Mononuclear cell (primary cell): ENCODE measurements at regions not wholly inside any gene's neighbourhood (a gene's known extent, or its start where the extent isn't known, plus 50 kb on each side); places are given as distances from the start of the nearest gene placed in this dataset.

Experiments
- H3K27me3 ChIP-seq: 2 replicates; pipeline ENCODE4 v1.6.0; 2011; ENCODE audit warnings: low read length, control low read depth; ENCODE audit not compliant: insufficient read depth
- H3K4me1 ChIP-seq: 2 replicates; pipeline ENCODE4 v1.5.1; 2011; ENCODE audit warnings: mild to moderate bottlenecking, low read length, control low read depth; ENCODE audit not compliant: insufficient read depth
- H3K4me3 ChIP-seq: 2 replicates; pipeline ENCODE4 v1.5.1; 2011; ENCODE audit warnings: mild to moderate bottlenecking, low read length, moderate library complexity
- H3K9me3 ChIP-seq: 2 replicates; pipeline ENCODE4 v1.5.1; 2011; ENCODE audit warnings: low read depth, mild to moderate bottlenecking, control low read depth, low read length

DNA sequence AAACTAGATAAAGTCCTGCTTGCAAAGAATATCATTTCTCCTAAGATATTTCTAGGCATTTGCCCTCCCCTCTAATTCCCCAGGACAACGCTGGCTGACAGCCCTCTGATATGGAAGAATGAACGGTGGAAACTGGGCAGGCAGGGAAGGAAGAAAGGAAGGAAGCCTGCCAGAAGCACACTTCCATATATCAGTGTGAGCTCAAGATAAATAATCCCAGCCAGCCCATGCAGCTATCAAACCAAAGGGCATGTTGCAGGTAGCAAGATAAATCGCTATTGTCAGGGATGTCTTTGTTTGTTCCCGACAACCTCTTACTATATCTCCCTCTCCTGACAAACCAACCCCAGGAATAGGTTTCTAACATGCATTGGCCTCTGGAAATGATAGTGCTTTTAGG lies 412.8 kb downstream of the HNRNPD start:
- Histone ChIP-seq H3K4me1 (no peaks in the 10 kb centered on the region), H3K27me3 (no peaks in the 10 kb centered on the region), H3K4me3 (no peak overlapping the region), H3K9me3 (no peaks in the 10 kb centered on the region)

DNA sequence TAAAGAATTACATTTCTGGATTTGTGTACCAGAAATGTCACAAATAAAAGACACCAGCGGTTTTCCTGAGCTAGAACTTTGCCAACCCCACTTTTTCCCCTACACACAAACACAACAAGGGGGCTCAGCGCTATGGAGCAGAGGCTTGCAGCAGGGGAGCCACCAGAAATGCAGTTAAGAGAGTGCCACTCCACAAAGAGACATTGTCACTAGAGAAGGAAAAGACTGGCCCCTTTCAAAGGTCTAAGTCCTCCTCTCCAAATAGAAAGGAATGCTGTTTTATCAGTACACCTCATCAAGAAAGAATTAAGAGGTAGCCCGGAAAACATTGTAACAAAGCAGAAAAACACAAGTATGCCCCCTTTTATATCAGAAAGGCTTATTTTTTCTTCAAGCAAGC lies 419.5 kb downstream of the HNRNPD start:
- Histone ChIP-seq H3K4me1 (no peaks in the 10 kb centered on the region), H3K4me3 (no peak overlapping the region), H3K27me3 (no peaks in the 10 kb centered on the region), H3K9me3 (no peaks in the 10 kb centered on the region)

DNA sequence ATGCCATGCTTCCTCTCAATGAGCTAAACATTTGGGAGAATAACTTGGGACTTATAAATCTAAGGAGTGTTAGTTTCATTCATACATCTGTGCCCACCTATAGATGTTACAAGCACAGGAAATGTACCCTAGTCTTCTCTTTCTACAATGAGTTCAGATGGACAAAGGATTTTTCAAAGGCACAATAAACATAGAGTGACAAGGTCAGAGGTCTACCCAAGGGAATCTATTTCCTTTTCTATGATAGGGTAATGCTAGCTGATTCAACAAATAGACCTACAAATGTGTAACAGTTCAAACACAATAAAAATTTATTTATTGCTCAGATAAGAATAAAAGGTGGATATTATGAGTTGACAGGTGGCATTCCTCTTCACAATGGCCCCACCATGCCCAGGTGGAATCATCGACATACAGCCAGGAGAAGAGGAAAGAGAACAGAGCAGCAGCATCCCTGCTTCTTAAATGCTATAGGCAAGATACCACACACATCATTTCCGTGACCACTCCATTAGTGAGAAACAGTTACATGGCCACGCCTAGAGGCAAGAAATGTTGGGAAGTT lies 421.8 kb downstream of the HNRNPD start:
- Histone ChIP-seq H3K4me1 (no peaks in the 10 kb centered on the region), H3K9me3 (no peaks in the 10 kb centered on the region), H3K4me3 (no peak overlapping the region), H3K27me3 (peaks cover 10% of the 10 kb centered on the region)

DNA sequence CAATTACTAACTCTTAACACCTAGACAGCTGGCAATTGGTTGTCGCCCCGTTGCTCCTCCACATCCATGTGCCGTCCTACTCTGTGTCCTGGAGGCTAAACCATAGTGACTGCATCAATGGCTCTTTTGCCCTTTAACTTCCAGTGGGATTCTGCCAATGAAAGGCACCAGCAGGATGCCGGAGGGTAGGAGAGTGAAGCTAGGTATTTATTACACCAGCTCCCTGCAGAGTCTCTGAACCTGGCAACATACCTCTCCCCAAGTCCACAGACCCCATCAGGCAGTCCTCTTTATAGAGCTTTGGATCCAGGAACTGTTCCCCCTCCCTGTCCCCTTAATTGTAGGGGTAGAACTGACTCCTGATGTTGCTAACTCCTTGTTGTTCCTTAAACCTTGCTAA lies 426.8 kb downstream of the HNRNPD start:
- H3K9me3 ChIP-seq: no peaks in the 10 kb centered on the region
- H3K4me3 ChIP-seq: no peak overlapping the region
- no peaks in the 10 kb centered on the region for H3K4me1 ChIP-seq
- H3K27me3 ChIP-seq: peaks cover 11% of the 10 kb centered on the region

DNA sequence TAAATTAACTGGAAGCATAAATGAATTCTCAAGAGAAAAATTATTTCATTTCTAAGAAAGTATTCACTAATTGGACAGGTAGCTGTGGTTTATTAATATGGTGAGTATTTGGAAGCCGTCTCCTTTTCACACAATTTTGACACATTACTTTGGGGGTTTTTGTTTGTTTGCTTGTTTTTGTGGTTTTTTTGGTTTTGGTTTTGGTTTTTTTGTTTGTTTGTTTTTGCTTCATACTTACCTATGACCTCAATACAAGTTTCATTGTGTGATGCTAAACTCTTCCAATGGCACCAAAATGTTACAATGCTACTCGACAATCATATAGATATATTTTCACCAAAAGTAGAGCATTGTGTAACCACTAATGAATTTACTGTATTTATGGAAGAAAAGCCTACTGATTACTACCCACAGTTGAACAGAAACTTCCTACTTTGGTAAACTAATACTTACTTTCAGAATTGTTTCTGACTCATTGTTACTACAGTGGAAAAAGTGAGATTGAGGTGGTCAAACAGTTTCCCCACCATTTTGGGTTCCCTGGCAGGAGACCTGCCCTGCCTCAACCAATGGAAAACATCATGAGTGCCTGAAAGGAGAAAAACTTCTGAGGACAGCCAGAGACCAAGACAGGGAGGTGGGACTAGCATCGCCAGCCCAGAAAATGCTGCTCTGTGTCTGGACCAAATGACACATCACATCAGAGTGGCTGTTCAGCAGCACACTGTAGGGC lies 443.1 kb downstream of the HNRNPD start:
- Histone ChIP-seq H3K9me3 (no peaks in the 10 kb centered on the region), H3K4me1 (no peaks in the 10 kb centered on the region), H3K4me3 (no peak overlapping the region), H3K27me3 (no peaks in the 10 kb centered on the region)

DNA sequence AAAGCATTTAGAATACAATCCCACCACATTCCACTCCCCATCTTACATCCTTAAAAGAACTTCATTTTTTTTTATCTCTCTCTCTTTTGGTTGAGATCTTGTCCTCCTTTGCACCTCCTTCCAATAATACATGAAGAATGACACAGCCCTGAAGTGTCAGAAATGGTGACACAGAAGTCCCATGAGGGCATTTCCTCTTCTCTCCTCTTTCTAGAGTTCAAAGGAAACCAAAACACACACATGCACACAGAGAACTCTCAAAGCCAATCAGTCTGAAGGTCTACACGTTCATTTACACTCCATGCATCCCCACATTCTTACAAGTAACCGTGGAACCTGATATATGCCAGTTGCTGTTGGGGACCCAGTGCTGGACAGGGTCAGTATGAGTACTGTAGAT lies 450.7 kb downstream of the HNRNPD start:
- no peak overlapping the region for H3K4me3 ChIP-seq
- H3K4me1 ChIP-seq: no peaks in the 10 kb centered on the region
- no peaks in the 10 kb centered on the region for H3K27me3 ChIP-seq
- no peaks in the 10 kb centered on the region for H3K9me3 ChIP-seq

DNA sequence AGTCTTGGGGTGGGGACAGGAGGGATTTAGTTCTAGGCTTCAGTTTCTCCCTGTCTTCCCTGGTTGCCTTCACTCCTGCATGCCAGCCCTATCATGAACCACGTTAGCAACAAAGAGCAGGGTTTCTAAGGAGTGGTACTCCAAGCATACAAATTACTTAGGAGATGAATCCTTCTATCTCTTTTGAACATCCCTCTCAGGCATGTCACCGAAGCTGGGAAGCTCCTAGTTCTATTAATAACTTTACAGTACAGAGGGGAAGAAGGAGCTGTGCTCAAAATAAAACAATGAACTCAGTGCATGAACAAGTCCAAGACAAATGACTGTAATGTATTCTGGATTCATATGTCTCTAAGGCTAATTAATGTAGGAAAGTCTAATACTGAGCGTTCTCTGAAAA lies 450.6 kb upstream of the RASGEF1B start:
- Histone ChIP-seq H3K4me1 (no peaks in the 10 kb centered on the region), H3K27me3 (no peaks in the 10 kb centered on the region), H3K4me3 (no peak overlapping the region), H3K9me3 (no peaks in the 10 kb centered on the region)

DNA sequence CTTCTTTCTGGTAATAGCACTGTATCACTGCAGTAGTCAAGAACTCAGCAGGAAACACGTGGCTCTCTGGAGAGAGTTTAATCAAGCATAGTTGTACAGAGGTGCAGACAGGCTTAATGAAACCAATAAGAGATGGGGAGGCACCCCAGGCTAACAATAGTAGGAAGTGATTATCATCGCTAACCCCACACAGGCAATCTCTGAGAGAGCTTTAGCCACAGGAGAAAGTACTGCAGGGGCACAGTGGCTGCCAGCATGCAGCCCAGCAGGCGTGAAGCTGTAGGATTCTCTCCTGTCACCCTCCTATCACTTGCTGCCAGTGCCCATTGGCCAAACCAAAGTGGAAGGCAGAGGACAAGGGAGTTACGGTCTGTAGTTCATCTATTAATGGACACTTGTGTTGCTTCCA lies 450.0 kb upstream of the RASGEF1B start:
- Histone ChIP-seq H3K4me1 (no peaks in the 10 kb centered on the region), H3K27me3 (no peaks in the 10 kb centered on the region), H3K4me3 (no peak overlapping the region), H3K9me3 (no peaks in the 10 kb centered on the region)

DNA sequence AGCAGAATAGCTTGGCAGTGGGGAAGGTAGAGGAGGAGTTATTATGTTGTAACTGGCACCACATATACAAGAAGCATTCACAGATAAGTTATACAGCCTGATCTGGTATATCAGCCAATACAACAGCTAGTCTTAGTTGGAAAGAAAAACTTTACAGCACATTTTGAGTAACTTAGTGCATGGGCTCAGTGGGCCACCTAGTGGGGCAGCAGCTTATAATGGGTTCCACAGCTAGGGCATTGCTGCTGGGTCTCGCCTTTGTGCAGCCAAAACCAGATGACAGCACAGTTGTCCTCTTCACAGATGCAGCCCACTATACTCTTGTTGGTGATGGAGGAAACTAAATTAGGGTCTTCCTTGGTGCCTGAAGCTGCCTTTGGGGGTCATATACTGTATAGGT lies 448.1 kb upstream of the RASGEF1B start:
- Histone ChIP-seq H3K4me3 (no peak overlapping the region), H3K9me3 (no peaks in the 10 kb centered on the region), H3K27me3 (no peaks in the 10 kb centered on the region), H3K4me1 (no peaks in the 10 kb centered on the region)

DNA sequence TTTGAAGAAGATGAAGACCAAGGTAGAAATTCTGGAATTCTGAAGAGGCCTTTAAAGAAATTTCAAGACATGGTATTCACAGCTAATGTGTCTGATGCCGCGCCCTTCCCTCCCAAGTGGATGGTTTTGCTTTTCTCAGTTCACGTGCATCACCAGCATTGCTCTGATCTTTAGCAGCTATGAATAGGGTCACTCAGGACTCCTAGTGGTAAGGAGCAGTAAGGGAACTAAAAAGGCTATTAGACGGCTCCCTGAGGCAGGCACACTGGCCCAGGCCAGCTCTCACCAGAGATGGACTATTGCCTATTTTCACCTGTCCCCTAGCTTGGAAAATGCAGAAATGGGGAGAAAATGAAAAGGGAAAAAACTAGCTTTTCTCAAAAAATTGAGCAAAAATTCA lies 447.5 kb upstream of the RASGEF1B start:
- Histone ChIP-seq H3K9me3 (no peaks in the 10 kb centered on the region), H3K4me1 (no peaks in the 10 kb centered on the region), H3K27me3 (no peaks in the 10 kb centered on the region), H3K4me3 (no peak overlapping the region)

DNA sequence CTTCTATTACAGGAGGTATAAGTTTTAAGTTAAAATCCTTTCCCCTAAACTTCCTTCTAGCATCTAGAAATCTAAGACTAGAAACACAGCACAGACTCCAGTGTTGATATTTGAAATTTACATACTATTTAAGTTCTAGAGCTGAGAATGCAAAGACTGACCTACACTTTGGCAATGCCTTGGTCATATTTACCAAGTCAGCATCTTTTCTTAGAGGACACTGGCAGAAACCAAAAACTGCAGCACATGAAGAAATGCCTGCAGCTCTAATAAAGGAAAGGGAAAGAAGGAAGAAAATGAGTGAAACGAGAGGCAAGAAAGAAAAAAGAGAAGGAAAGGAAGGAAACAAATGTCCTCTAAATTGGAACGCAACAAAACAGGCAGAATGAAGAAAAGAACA lies 443.7 kb upstream of the RASGEF1B start:
- H3K9me3 ChIP-seq: no peaks in the 10 kb centered on the region
- no peak overlapping the region for H3K4me3 ChIP-seq
- H3K4me1 ChIP-seq: no peaks in the 10 kb centered on the region
- no peaks in the 10 kb centered on the region for H3K27me3 ChIP-seq

DNA sequence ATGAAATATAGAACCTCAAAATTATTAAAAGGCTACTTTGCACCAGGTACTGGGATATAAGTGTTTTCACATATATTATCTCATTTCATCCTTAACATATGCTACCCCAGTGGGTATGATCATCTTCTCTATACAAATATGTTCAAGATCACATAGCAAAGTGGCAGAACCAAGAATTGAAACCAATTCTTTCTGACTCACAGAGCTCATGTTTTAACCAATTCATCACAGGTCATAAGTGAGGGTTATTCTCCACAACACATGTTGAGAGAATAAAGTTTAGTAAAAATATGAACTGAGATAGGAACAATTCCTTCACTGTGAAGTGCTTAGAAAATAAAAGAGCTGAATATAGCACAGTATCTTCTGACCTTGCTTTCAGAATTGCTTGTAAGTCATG lies 442.9 kb upstream of the RASGEF1B start:
- H3K4me3 ChIP-seq: no peak overlapping the region
- no peaks in the 10 kb centered on the region for H3K9me3 ChIP-seq
- no peaks in the 10 kb centered on the region for H3K27me3 ChIP-seq
- H3K4me1 ChIP-seq: no peaks in the 10 kb centered on the region

DNA sequence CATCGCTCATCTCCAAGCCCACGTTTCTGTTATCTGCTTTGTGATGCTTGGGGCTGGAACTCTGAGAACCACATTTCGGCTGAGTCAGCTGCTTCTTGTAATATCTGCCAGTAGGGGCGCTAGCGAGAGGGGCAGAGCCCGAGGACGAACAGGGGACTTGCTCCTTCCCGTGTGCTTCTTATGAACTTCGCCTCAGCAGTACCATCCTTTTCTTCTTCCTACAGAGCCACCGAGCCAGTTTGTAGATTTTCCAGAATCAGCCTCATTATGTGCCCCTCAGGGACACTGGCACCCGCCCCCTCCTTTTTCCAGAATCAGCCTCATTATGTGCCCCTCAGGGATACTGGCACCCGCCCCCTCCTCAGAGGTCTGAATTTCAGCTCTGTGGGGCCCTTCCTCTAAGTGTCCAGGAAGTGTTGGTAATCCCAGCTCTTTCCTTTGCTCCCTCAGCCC lies 441.7 kb upstream of the RASGEF1B start:
- H3K9me3 ChIP-seq: no peaks in the 10 kb centered on the region

DNA sequence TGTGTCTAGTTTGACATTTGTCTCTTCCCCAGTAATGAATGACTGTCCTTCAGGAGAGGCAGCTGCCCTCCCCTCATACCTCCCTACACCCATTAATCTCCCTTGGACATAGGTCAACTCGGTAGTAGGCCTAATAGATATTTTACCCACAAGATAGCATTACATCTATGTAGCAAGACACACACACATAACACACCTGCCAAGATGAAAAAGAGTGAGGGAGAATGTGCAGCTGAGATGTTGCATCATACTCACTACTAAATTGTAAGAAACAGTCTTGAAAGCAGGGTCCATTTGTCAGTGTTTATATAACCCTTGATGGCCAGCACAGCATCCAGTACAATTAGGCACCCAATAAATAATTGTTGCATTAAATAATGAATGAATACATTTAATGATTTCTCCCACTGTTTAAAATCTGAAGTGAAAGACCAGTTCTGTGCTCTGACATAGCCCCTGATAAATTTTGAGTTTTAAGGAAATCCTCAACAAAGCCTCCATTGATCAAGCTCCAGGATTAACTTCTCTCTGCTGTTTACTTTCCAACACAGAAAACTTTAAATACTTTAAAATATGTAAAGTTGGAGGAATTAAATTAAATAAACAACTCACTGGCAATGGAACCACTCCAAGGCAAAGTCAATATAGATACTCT lies 440.8 kb upstream of the RASGEF1B start:
- Histone ChIP-seq H3K27me3 (no peaks in the 10 kb centered on the region), H3K9me3 (no peaks in the 10 kb centered on the region), H3K4me1 (no peaks in the 10 kb centered on the region), H3K4me3 (no peak overlapping the region)

More for the DNA sequence above, 441.7 kb upstream of the RASGEF1B start:
- no peaks in the 10 kb centered on the region for H3K27me3 ChIP-seq
- H3K4me1 ChIP-seq: no peaks in the 10 kb centered on the region
- H3K4me3 ChIP-seq: no peak overlapping the region

DNA sequence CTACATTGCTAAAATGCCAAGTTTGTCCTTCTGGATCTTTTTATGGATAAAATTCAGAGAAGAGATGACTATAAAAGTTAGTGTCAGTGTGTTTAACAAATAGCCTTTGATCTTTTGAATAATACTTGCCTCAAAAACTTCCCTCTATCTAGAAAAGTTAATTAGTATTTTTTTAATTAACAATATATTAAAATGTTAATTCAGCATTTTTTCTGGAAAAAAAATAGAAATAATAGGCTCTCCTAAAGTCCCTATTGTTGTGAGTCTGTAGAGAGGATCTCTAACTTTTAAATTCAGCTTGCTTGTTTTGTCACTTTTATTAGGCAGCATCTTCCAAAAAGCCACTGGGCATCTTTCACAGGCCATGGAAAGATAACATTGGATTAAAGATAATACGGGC lies 435.2 kb upstream of the RASGEF1B start:
- H3K4me3 ChIP-seq: no peak overlapping the region
- H3K27me3 ChIP-seq: no peaks in the 10 kb centered on the region
- no peaks in the 10 kb centered on the region for H3K9me3 ChIP-seq
- H3K4me1 ChIP-seq: no peaks in the 10 kb centered on the region

DNA sequence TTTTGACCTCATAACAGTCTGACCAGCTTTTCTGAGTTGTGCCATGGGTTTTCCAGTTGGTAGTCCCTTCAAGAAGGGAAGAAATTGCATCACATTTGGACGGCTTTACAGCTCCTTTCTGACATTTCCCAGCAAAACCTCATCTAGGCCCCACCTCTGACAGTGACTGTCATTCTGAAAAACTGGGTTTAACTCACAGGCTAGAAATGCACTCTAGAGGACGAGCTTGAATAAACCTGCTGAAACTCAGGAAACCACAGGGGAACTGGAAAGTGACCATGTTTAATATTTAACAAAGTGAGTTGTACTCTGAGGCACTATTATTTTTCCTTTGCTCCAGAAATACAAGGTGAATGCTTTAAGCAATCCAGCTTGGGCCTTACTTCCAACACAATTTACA lies 434.3 kb upstream of the RASGEF1B start:
- no peaks in the 10 kb centered on the region for H3K27me3 ChIP-seq
- H3K4me3 ChIP-seq: no peak overlapping the region
- no peaks in the 10 kb centered on the region for H3K4me1 ChIP-seq
- no peaks in the 10 kb centered on the region for H3K9me3 ChIP-seq
